Testis (tissue), 2 donors: ENCODE measurements at regions not wholly inside any gene's neighbourhood (a gene's known extent, or its start where the extent isn't known, plus 50 kb on each side); places are given as distances from the start of the nearest gene placed in this dataset.

Experiments
- DNase-seq: peaks from one replicate; pipeline ENCODE4 v3.0.0-alpha.2; 2019
- H3K27ac ChIP-seq, 2 donors: fragments of 200-600 bp; sonication (generic); one replicate each; pipeline ENCODE4 v1.5.1; 2019
- H3K27me3 ChIP-seq: fragments of 200-600 bp; sonication (generic); one replicate; pipeline ENCODE4 v1.5.1; 2019
- H3K36me3 ChIP-seq: fragments of 200-600 bp; sonication (generic); one replicate; pipeline ENCODE4 v1.5.1; 2017; ENCODE audit warnings: low read depth; ENCODE audit errors: missing control alignments
- H3K4me1 ChIP-seq: fragments of 200-600 bp; sonication (generic); one replicate; pipeline ENCODE4 v1.5.1; 2019
- H3K4me3 ChIP-seq, 2 donors: fragments of 200-600 bp; sonication (generic); one replicate each; pipeline ENCODE4 v1.5.1; 2017 to 2019
- H3K9me3 ChIP-seq: fragments of 200-600 bp; sonication (generic); one replicate; pipeline ENCODE4 v1.5.1; 2017
- CTCF ChIP-seq, 3 experiments: fragments of 450-650 bp in 2 of 3; fragments of 200-600 bp in 1 of 3; sonication (generic) in 1 of 3; IDR thresholded peaks; one replicate each; pipeline ENCODE4 v1.5.1; 2016 to 2019; ENCODE audit warnings: antibody characterized with exemption in 3 of 3, mild to moderate bottlenecking in 2 of 3, moderate library complexity in 1 of 3
- POLR2A ChIP-seq: fragments of 450-650 bp; IDR thresholded peaks from one replicate; pipeline ENCODE4 v1.6.1; 2017; ENCODE audit warnings: antibody characterized with exemption, mild to moderate bottlenecking, moderate library complexity
- WGBS, 2 donors: methylation state at CpG; one replicate each; pipeline ENCODE4 v1.1.5; 2018; 5-methylcytosine and 5-hydroxymethylcytosine counted together
- intact Hi-C: fragments of 100-400 bp; cut with DNase I; formaldehyde crosslinking; loops from one replicate; pipeline ENCODE4 v1.15.1; 2023; ENCODE audit warnings: low total_unique reads

- DNase-seq: no peak
Measured at GRCh38 chr11:133621611-133622010, 89.3 kb upstream of the OPCML start.

GRCh38 chr11:133619973-133620372 lies 87.7 kb upstream of the OPCML start:
- H3K27ac ChIP-seq: no peak overlapping the region
- intact Hi-C loops: no loop called here
- H3K27me3 ChIP-seq: no peaks in the 10 kb centered on the region
- H3K9me3 ChIP-seq: no peaks in the 10 kb centered on the region
- no peaks in the 10 kb centered on the region for H3K4me1 ChIP-seq
- no peak for DNase-seq
- TF ChIP-seq CTCF (IDR thresholded peaks at IDR 0.05): peak in 1 of 3 experiments; percentile 11
- TF ChIP-seq POLR2A: no peak
- 62 to 64% methylated on average over 2 of the region's 2 CpGs for WGBS, 2 donors
- H3K4me3 ChIP-seq: no peak overlapping the region
- H3K36me3 ChIP-seq: no peaks in the 10 kb centered on the region

More at GRCh38 chr11:133621611-133622010, 89.3 kb upstream of the OPCML start:
- Histone ChIP-seq H3K9me3 (no peaks in the 10 kb centered on the region), H3K27ac (no peak overlapping the region), H3K36me3 (no peaks in the 10 kb centered on the region), H3K4me3 (no peak overlapping the region), H3K4me1 (no peaks in the 10 kb centered on the region), H3K27me3 (no peaks in the 10 kb centered on the region)
- 37 to 51% methylated on average over 6 of the region's 6 CpGs for WGBS, 2 donors
- no peak for TF ChIP-seq POLR2A
- TF ChIP-seq CTCF (IDR thresholded peaks at IDR 0.05): no peak
- intact Hi-C loops: no loop called here

- Histone ChIP-seq H3K4me1 (no peaks in the 10 kb centered on the region), H3K36me3 (no peaks in the 10 kb centered on the region), H3K4me3 (no peak overlapping the region), H3K27me3 (no peaks in the 10 kb centered on the region), H3K27ac (no peak overlapping the region), H3K9me3 (no peaks in the 10 kb centered on the region)
- TF ChIP-seq CTCF (IDR thresholded peaks at IDR 0.05): no peak
- WGBS, 2 donors: 55 to 61% methylated on average over 2 of the region's 2 CpGs
- no peak for DNase-seq
- intact Hi-C loops: no loop called here
Measured at GRCh38 chr11:133619397-133619796, 87.1 kb upstream of the OPCML start.

GRCh38 chr11:133618544-133618943 lies 86.2 kb upstream of the OPCML start:
- Histone ChIP-seq H3K36me3 (no peaks in the 10 kb centered on the region), H3K27me3 (no peaks in the 10 kb centered on the region), H3K27ac (no peak overlapping the region), H3K9me3 (no peaks in the 10 kb centered on the region), H3K4me3 (no peak overlapping the region), H3K4me1 (no peaks in the 10 kb centered on the region)
- WGBS, 2 donors: 89 to 92% methylated on average over 9 of the region's 9 CpGs
- TF ChIP-seq POLR2A (no peak), CTCF (IDR thresholded peaks at IDR 0.05) (no peak)
- intact Hi-C loops: no loop called here
- no peak for DNase-seq

- TF ChIP-seq POLR2A: no peak
- TF ChIP-seq CTCF (IDR thresholded peaks at IDR 0.05): no peak
- intact Hi-C loops: no loop called here
- Histone ChIP-seq H3K27ac (no peak overlapping the region), H3K9me3 (no peaks in the 10 kb centered on the region), H3K27me3 (no peaks in the 10 kb centered on the region), H3K4me3 (no peak overlapping the region), H3K4me1 (no peaks in the 10 kb centered on the region), H3K36me3 (no peaks in the 10 kb centered on the region)
- peak; percentile 53 for DNase-seq
- WGBS, 2 donors: 53 to 58% methylated on average over 2 of the region's 2 CpGs
Measured at GRCh38 chr11:133608496-133608895, 76.2 kb upstream of the OPCML start.
